ENCODE measurements at regions not wholly inside any gene's neighbourhood (a gene's known extent, or its start where the extent isn't known, plus 50 kb on each side); places are given as distances from the start of the nearest gene placed in this dataset.

DNA sequence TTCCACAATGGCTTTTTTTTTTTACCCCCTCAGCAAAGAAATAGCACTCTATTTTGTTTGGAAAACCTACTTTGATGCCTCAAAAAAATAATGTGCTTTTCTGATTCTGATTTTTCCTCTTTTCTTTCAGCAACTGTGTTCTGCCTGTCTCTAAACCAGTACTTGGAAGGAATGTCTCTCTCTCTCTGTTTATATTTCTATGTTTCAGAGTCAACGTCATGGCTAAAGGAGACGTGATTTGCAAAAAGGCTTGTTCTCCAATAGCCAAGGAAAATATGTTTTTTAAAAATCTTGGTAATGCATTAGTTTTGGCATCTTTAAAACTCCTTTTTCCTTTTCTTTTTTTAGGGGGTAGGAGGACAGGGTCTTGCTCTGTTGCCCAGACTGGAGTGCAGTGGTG is 56.0 kb upstream of the SDK1 start:
- intact Hi-C loops (cut with DNase I): no loop called here
- Histone ChIP-seq H3K4me1 (no peaks in the 10 kb centered on the region), H3K27me3 (no peaks in the 10 kb centered on the region), H3K9me3 (peaks cover 0 to 8% (median 0%) of the 10 kb centered on the region in 12 donors), H3K4me3 (no peak overlapping the region), H3K36me3 (no peaks in the 10 kb centered on the region), H3K27ac (no peak overlapping the region)
- 70 to 85% (median 77%) methylated on average over 2 of the region's 2 CpGs for WGBS, 4 donors
- no peak for ATAC-seq
- no peak for TF ChIP-seq POLR2A (IDR thresholded peaks at IDR 0.05)
- DNase-seq: no peak

DNA sequence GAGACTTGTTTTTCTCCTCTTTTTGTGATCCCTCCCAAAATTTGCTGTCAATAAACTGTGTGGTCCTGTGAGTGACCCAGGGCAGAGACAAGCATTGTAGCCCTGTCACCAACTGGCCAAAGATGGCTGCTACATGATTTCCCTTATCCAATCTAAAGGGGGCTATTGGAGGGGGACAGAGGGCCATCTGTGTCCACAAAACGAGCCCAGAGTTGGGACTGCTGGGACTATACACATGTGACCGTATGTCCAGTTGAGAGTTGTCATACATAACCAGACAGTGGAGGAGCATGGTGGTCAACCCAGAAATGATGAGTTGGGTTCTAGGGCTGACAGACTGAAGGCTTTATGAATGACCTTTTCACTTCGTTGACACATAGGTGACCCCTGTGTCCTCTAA is 55.3 kb upstream of the SDK1 start:
- TF ChIP-seq, protein P1, sequence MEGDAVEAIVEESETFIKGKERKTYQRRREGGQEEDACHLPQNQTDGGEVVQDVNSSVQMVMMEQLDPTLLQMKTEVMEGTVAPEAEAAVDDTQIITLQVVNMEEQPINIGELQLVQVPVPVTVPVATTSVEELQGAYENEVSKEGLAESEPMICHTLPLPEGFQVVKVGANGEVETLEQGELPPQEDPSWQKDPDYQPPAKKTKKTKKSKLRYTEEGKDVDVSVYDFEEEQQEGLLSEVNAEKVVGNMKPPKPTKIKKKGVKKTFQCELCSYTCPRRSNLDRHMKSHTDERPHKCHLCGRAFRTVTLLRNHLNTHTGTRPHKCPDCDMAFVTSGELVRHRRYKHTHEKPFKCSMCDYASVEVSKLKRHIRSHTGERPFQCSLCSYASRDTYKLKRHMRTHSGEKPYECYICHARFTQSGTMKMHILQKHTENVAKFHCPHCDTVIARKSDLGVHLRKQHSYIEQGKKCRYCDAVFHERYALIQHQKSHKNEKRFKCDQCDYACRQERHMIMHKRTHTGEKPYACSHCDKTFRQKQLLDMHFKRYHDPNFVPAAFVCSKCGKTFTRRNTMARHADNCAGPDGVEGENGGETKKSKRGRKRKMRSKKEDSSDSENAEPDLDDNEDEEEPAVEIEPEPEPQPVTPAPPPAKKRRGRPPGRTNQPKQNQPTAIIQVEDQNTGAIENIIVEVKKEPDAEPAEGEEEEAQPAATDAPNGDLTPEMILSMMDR (IDR thresholded peaks at IDR 0.05): no peak
- no peak for TF ChIP-seq POLR2A (IDR thresholded peaks at IDR 0.05)
- H3K27ac ChIP-seq: no peak overlapping the region
- WGBS, 4 donors: 68 to 87% (median 77%) methylated on average over 3 of the region's 3 CpGs

GRCh38 chr7:3246127-3246526 is 54.9 kb upstream of the SDK1 start:
- Histone ChIP-seq H3K4me1 (no peaks in the 10 kb centered on the region), H3K4me3 (no peak overlapping the region), H3K36me3 (no peaks in the 10 kb centered on the region), H3K27ac (no peak overlapping the region), H3K27me3 (no peaks in the 10 kb centered on the region), H3K9me3 (peaks cover 0 to 8% (median 0%) of the 10 kb centered on the region in 12 donors)
- TF ChIP-seq POLR2A (IDR thresholded peaks at IDR 0.05): no peak
- TF ChIP-seq, protein P1 (IDR thresholded peaks at IDR 0.05): no peak
- WGBS, 4 donors: 68 to 90% (median 79%) methylated on average over 3 of the region's 3 CpGs
- intact Hi-C loops (cut with DNase I): no loop called here
- DNase-seq (no peak), ATAC-seq (no peak)

More for the DNA sequence above, 55.3 kb upstream of the SDK1 start:
- peaks cover 0 to 8% (median 0%) of the 10 kb centered on the region in 12 donors for H3K9me3 ChIP-seq
- H3K4me1 ChIP-seq: no peaks in the 10 kb centered on the region
- no peak overlapping the region for H3K4me3 ChIP-seq
- DNase-seq: no peak
- no peaks in the 10 kb centered on the region for H3K27me3 ChIP-seq
- H3K36me3 ChIP-seq: no peaks in the 10 kb centered on the region
- no peak for ATAC-seq
- intact Hi-C loops (cut with DNase I): no loop called here

DNA sequence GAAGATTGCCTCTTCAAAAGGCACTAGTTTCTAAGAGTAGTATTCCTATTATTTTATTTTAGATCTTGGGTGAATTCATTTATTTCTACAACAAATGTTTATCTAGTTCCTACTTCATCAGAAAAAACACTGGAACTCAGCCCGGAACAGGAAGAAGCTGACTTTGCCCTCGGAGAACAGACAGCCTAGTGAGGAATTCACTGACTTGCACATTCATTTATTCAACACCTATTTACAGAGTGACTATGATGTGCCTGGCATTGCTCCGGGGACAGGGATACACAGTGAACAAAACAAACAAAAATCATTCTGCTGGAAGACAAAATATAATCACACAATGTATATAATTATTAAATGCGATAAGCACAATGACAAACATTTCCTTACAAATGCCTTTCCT is 54.4 kb upstream of the SDK1 start:
- DNase-seq (no peak), ATAC-seq (no peak)
- WGBS, 4 donors: 59 to 78% (median 67%) methylated on average over 4 of the region's 4 CpGs
- no peak overlapping the region for H3K27ac ChIP-seq
- H3K36me3 ChIP-seq: no peaks in the 10 kb centered on the region
- intact Hi-C loops (cut with DNase I): no loop called here
- H3K9me3 ChIP-seq: peaks cover 0 to 8% (median 0%) of the 10 kb centered on the region in 12 donors
- TF ChIP-seq POLR2A (IDR thresholded peaks at IDR 0.05): no peak
- TF ChIP-seq, protein P1 (IDR thresholded peaks at IDR 0.05): no peak
- no peaks in the 10 kb centered on the region for H3K4me1 ChIP-seq
- H3K27me3 ChIP-seq: no peaks in the 10 kb centered on the region
- H3K4me3 ChIP-seq: no peak overlapping the region

DNA sequence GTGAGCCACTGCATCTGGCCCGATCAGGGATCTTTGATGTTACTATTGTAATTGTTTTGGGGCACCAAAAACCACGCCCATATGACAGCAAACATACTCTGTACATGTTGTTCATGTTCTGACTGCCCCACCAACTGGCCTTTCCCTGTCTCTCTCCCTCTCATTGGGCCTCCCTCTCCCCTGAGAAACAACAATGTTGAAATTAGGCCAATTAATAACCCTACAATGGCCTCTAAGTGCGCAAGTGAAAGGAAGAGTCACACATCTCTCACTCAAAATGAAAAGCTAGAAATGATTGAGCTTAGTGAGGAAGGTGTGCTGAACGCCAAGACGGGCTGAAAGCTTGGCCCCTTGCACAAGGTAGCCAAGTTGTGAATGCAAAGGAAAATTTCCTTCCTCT is 50.3 kb upstream of the SDK1 start:
- intact Hi-C loops (cut with DNase I): no loop called here
- H3K4me3 ChIP-seq: no peak overlapping the region
- H3K27me3 ChIP-seq: peaks cover 0 to 3% (median 0%) of the 10 kb centered on the region in 9 donors
- no peak overlapping the region for H3K27ac ChIP-seq
- 69 to 82% (median 77%) methylated on average over 5 of the region's 5 CpGs for WGBS, 4 donors
- ATAC-seq: no peak
- no peaks in the 10 kb centered on the region for H3K4me1 ChIP-seq
- no peak for DNase-seq
- no peak for TF ChIP-seq POLR2A (IDR thresholded peaks at IDR 0.05)
- TF ChIP-seq, protein P1 (IDR thresholded peaks at IDR 0.05): no peak
- H3K36me3 ChIP-seq: no peaks in the 10 kb centered on the region
- H3K9me3 ChIP-seq: peaks cover 0 to 10% (median 0%) of the 10 kb centered on the region in 12 donors
